MM.1S (cell line): ENCODE measurements at regions not wholly inside any gene's neighbourhood (a gene's known extent, or its start where the extent isn't known, plus 50 kb on each side); places are given as distances from the start of the nearest gene placed in this dataset.

Experiments
- DNase-seq: peaks from one replicate; pipeline ENCODE4 v3.0.0-alpha.2; 2015
- H2AFZ ChIP-seq: fragments of 300-600 bp; sonication (generic); 2 replicates; pipeline ENCODE4 v1.6.0; 2016; ENCODE audit warnings: antibody characterized with exemption, low read length
- H3F3A ChIP-seq: fragments of 300-600 bp; sonication (generic); 2 replicates; pipeline ENCODE4 v1.6.1; 2016; ENCODE audit warnings: mild to moderate bottlenecking, antibody characterized with exemption, low read length, moderate library complexity, mixed read lengths; ENCODE audit not compliant: insufficient read depth
- H3K27ac ChIP-seq: fragments of 300-600 bp; sonication (generic); 2 replicates; pipeline ENCODE4 v1.5.1; 2016; ENCODE audit warnings: mild to moderate bottlenecking, low read length
- H3K27me3 ChIP-seq: fragments of 300-600 bp; sonication (generic); replicated peaks from 2 replicates; pipeline ENCODE4 v1.6.0; 2016; ENCODE audit warnings: low read length; ENCODE audit not compliant: insufficient read depth
- H3K36me3 ChIP-seq: fragments of 300-600 bp; sonication (generic); replicated peaks from 2 replicates; pipeline ENCODE4 v1.6.1; 2016; ENCODE audit warnings: mild to moderate bottlenecking, low read length, mixed read lengths; ENCODE audit not compliant: insufficient read depth
- H3K4me1 ChIP-seq: fragments of 300-600 bp; sonication (generic); 2 replicates; pipeline ENCODE4 v1.6.1; 2016; ENCODE audit warnings: low read length, mixed read lengths
- H3K4me2 ChIP-seq: fragments of 300-600 bp; sonication (generic); 2 replicates; pipeline ENCODE4 v1.6.0; 2016; ENCODE audit warnings: low read depth, low read length
- H3K4me3 ChIP-seq: fragments of 300-600 bp; sonication (generic); 2 replicates; pipeline ENCODE4 v1.5.1; 2016; ENCODE audit warnings: low read length, mixed read lengths
- H3K79me2 ChIP-seq: fragments of 300-600 bp; sonication (generic); 2 replicates; pipeline ENCODE4 v1.6.1; 2016; ENCODE audit warnings: mixed run types, low read length, mixed read lengths
- H3K9ac ChIP-seq: fragments of 300-600 bp; sonication (generic); 2 replicates; pipeline ENCODE4 v1.6.1; 2016; ENCODE audit warnings: low read length, mixed read lengths
- H3K9me2 ChIP-seq: fragments of 300-600 bp; sonication (generic); replicated peaks from 2 replicates; pipeline ENCODE4 v1.6.1; 2016; ENCODE audit warnings: mild to moderate bottlenecking, low read length, mixed read lengths; ENCODE audit not compliant: insufficient read depth
- H3K9me3 ChIP-seq: fragments of 300-600 bp; sonication (generic); replicated peaks from 2 replicates; pipeline ENCODE4 v1.6.1; 2016; ENCODE audit warnings: mild to moderate bottlenecking, low read length, mixed read lengths; ENCODE audit not compliant: insufficient read depth
- H4K20me1 ChIP-seq: fragments of 300-600 bp; sonication (generic); 2 replicates; pipeline ENCODE4 v1.6.1; 2016; ENCODE audit warnings: mild to moderate bottlenecking, low read length, moderate library complexity, mixed read lengths; ENCODE audit not compliant: insufficient read depth
- EZH2 ChIP-seq: fragments of 300-600 bp; sonication (generic); optimal IDR thresholded peaks from 2 replicates; pipeline ENCODE3; 2017; ENCODE audit warnings: low read depth, mild to moderate bottlenecking, antibody characterized with exemption, low read length, mixed read lengths
- EZH2phosphoT487 ChIP-seq: fragments of 300-600 bp; sonication (generic); IDR thresholded peaks from 2 replicates; pipeline ENCODE4 v1.6.1; 2018; ENCODE audit warnings: antibody characterized with exemption, low read length
- TF ChIP-seq, protein P1 (sequence below): fragments of 300-600 bp; sonication (generic); IDR thresholded peaks from 2 replicates; pipeline ENCODE4 v1.5.1; 2016; ENCODE audit warnings: antibody characterized with exemption, low read length, mixed read lengths

DNA sequence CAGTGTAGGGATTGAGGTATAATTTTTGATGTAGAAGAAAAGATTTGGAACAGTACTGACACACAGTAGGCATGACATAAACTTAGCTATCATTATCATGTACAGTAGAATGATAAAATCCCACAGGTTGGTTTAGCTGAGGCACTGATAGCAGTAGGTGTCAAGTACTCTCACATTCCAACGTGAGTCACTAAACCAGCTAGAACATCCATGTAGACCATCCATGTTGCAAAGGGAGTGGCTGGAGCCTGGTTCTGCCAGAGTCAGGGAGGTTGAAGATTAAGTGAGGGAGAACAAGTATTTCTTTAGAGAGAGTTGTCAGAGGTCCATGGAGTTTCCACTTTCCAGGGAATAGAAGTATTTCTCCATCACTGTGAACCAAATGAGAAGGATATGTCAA is 157.2 kb upstream of the TMEM108 start:
- Histone ChIP-seq H2AFZ (no peak overlapping the region), H3K79me2 (no peaks in the 10 kb centered on the region), H3K36me3 (no peaks in the 10 kb centered on the region), H3K4me2 (no peak overlapping the region), H3K9me3 (no peaks in the 10 kb centered on the region), H4K20me1 (no peaks in the 10 kb centered on the region), H3F3A (no peaks in the 10 kb centered on the region), H3K27me3 (no peaks in the 10 kb centered on the region), H3K9me2 (no peaks in the 10 kb centered on the region), H3K27ac (no peak overlapping the region), H3K4me3 (no peak overlapping the region), H3K4me1 (no peaks in the 10 kb centered on the region), H3K9ac (no peak overlapping the region)
- no peak for DNase-seq
- TF ChIP-seq, protein P1, sequence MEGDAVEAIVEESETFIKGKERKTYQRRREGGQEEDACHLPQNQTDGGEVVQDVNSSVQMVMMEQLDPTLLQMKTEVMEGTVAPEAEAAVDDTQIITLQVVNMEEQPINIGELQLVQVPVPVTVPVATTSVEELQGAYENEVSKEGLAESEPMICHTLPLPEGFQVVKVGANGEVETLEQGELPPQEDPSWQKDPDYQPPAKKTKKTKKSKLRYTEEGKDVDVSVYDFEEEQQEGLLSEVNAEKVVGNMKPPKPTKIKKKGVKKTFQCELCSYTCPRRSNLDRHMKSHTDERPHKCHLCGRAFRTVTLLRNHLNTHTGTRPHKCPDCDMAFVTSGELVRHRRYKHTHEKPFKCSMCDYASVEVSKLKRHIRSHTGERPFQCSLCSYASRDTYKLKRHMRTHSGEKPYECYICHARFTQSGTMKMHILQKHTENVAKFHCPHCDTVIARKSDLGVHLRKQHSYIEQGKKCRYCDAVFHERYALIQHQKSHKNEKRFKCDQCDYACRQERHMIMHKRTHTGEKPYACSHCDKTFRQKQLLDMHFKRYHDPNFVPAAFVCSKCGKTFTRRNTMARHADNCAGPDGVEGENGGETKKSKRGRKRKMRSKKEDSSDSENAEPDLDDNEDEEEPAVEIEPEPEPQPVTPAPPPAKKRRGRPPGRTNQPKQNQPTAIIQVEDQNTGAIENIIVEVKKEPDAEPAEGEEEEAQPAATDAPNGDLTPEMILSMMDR: no peak
- no peak for TF ChIP-seq EZH2phosphoT487
- no peak for TF ChIP-seq EZH2

GRCh38 chr3:132879656-132880055 is 157.4 kb upstream of the NPHP3 start:
- no peaks in the 10 kb centered on the region for H4K20me1 ChIP-seq
- H3K9ac ChIP-seq: no peak overlapping the region
- no peaks in the 10 kb centered on the region for H3K27me3 ChIP-seq
- no peak overlapping the region for H3K4me2 ChIP-seq
- H3K27ac ChIP-seq: no peak overlapping the region
- TF ChIP-seq EZH2: no peak
- no peak for TF ChIP-seq EZH2phosphoT487
- TF ChIP-seq, protein P1: no peak
- no peaks in the 10 kb centered on the region for H3K4me1 ChIP-seq
- DNase-seq: no peak
- H3K36me3 ChIP-seq: no peaks in the 10 kb centered on the region
- no peaks in the 10 kb centered on the region for H3K79me2 ChIP-seq
- no peaks in the 10 kb centered on the region for H3K9me3 ChIP-seq
- no peak overlapping the region for H2AFZ ChIP-seq
- H3K9me2 ChIP-seq: no peaks in the 10 kb centered on the region
- H3F3A ChIP-seq: no peaks in the 10 kb centered on the region
- no peak overlapping the region for H3K4me3 ChIP-seq

DNA sequence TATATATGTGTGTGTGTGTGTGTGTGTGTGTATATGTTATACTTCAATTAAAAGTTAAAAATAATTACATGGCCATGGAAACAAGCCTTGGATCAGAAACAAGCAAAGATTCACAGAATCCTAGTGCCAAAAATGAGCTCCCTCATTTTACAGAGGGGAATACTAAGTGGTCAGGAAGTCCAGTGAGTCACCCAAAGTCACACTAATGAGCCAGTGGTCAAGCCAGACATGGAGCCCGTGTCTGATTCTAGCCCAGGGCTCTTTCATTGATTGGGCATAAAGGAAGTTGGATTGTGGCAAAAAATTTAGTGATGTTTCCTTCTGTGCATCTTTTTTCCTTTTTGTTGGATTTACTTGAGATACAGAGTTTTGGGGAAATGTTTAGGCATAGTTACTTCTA is 152.5 kb upstream of the NPHP3 start:
- Histone ChIP-seq H4K20me1 (no peaks in the 10 kb centered on the region), H3K36me3 (no peaks in the 10 kb centered on the region), H3K4me1 (no peaks in the 10 kb centered on the region), H3K27ac (no peak overlapping the region), H3K9ac (no peak overlapping the region), H2AFZ (no peak overlapping the region), H3F3A (no peaks in the 10 kb centered on the region), H3K4me2 (no peak overlapping the region), H3K4me3 (no peak overlapping the region), H3K9me2 (no peaks in the 10 kb centered on the region), H3K79me2 (no peaks in the 10 kb centered on the region), H3K27me3 (no peaks in the 10 kb centered on the region), H3K9me3 (no peaks in the 10 kb centered on the region)
- no peak for TF ChIP-seq EZH2phosphoT487
- TF ChIP-seq EZH2: no peak
- TF ChIP-seq, protein P1: no peak
- DNase-seq: no peak
